ENCODE measurements at regions not wholly inside any gene's neighbourhood (a gene's known extent, or its start where the extent isn't known, plus 50 kb on each side); places are given as distances from the start of the nearest gene placed in this dataset.
A peak's percentile ranks its signal among the peaks of the same experiment; 100 is the strongest.

GRCh38 chr4:141350122-141350905 is 129.6 kb downstream of the ZNF330 start:
- H3K4me3 Mint-ChIP-seq (ENCODE audit: low read depth, unreplicated experiment), result peak overlapping the region; percentile 32
- BruUV-seq (replicated peaks), result no TSS peak
- TF ChIP-seq CTCF (IDR thresholded peaks at IDR 0.05; ENCODE audit: unreplicated experiment), result no peak
- intact Hi-C loops (cut with micrococcal nuclease; ENCODE audit: unreplicated experiment), result no loop called here
- no peaks in the 10 kb centered on the region for H3K27me3 Mint-ChIP-seq (ENCODE audit: unreplicated experiment)
- peaks cover 6% of the 10 kb centered on the region for H3K36me3 Mint-ChIP-seq (ENCODE audit: insufficient read depth, unreplicated experiment)
- peak; percentile 75 for DNase-seq
- H3K27ac Mint-ChIP-seq (ENCODE audit: unreplicated experiment), result peak overlapping the region; percentile 92
- peaks cover 4% of the 10 kb centered on the region for H3K9me3 Mint-ChIP-seq (ENCODE audit: low read depth, unreplicated experiment)
- peaks cover 58% of the 10 kb centered on the region for H3K4me1 Mint-ChIP-seq (ENCODE audit: low read depth, unreplicated experiment)
- CTCF ChIA-PET, result interaction anchor here (0.9 to 1.1 kb wide), 3 partner anchors 18 to 259 kb away, joined by 3 to 5 read pairs (median 4); no protein-coding TSS in a partner anchor

GRCh38 chr4:141352331-141352730 is 131.6 kb downstream of the ZNF330 start:
- Mint-ChIP-seq H3K4me3 (ENCODE audit: low read depth, unreplicated experiment) (peak overlapping the region; percentile 32), H3K36me3 (ENCODE audit: insufficient read depth, unreplicated experiment) (peaks cover 6% of the 10 kb centered on the region), H3K27ac (ENCODE audit: unreplicated experiment) (peak overlapping the region; percentile 73), H3K4me1 (ENCODE audit: low read depth, unreplicated experiment) (peaks cover 58% of the 10 kb centered on the region), H3K9me3 (ENCODE audit: low read depth, unreplicated experiment) (peaks cover 4% of the 10 kb centered on the region), H3K27me3 (ENCODE audit: unreplicated experiment) (no peaks in the 10 kb centered on the region)
- BruUV-seq (replicated peaks), result no TSS peak
- DNase-seq, result no peak
- CTCF ChIA-PET, result no interaction called here
- intact Hi-C loops (cut with micrococcal nuclease; ENCODE audit: unreplicated experiment), result loop anchor here (1.0 kb wide), 1 partner anchor 19 kb away; no protein-coding TSS in a partner anchor
- no peak for TF ChIP-seq CTCF (IDR thresholded peaks at IDR 0.05; ENCODE audit: unreplicated experiment)

GRCh38 chr4:141352909-141353525 is 132.3 kb downstream of the ZNF330 start:
- TSS peak; percentile 88 for BruUV-seq (replicated peaks)
- Mint-ChIP-seq H3K9me3 (ENCODE audit: low read depth, unreplicated experiment) (peaks cover 4% of the 10 kb centered on the region), H3K27me3 (ENCODE audit: unreplicated experiment) (no peaks in the 10 kb centered on the region), H3K4me1 (ENCODE audit: low read depth, unreplicated experiment) (peaks cover 57% of the 10 kb centered on the region), H3K27ac (ENCODE audit: unreplicated experiment) (peak overlapping the region; percentile 73), H3K4me3 (ENCODE audit: low read depth, unreplicated experiment) (peak overlapping the region; percentile 32), H3K36me3 (ENCODE audit: insufficient read depth, unreplicated experiment) (peaks cover 6% of the 10 kb centered on the region)
- TF ChIP-seq CTCF (IDR thresholded peaks at IDR 0.05; ENCODE audit: unreplicated experiment), result no peak
- CTCF ChIA-PET, result interaction anchor here (0.6 kb wide), 1 partner anchor 799 kb away, joined by 6 read pairs; no protein-coding TSS in a partner anchor
- DNase-seq, result no peak
- intact Hi-C loops (cut with micrococcal nuclease; ENCODE audit: unreplicated experiment), result loop anchor here (1.0 kb wide), 1 partner anchor 18 kb away; no protein-coding TSS in a partner anchor

GRCh38 chr4:141356321-141356962 is 135.7 kb downstream of the ZNF330 start:
- H3K27ac Mint-ChIP-seq (ENCODE audit: unreplicated experiment), result no peak overlapping the region
- CTCF ChIA-PET, result no interaction called here

More at GRCh38 chr4:141356321-141356962, 135.7 kb downstream of the ZNF330 start:
- BruUV-seq (replicated peaks), result no TSS peak
- intact Hi-C loops (cut with micrococcal nuclease; ENCODE audit: unreplicated experiment), result no loop called here
- H3K4me1 Mint-ChIP-seq (ENCODE audit: low read depth, unreplicated experiment), result peaks cover 34% of the 10 kb centered on the region
- no peaks in the 10 kb centered on the region for H3K27me3 Mint-ChIP-seq (ENCODE audit: unreplicated experiment)
- no peak overlapping the region for H3K4me3 Mint-ChIP-seq (ENCODE audit: low read depth, unreplicated experiment)
- no peak for DNase-seq
- H3K36me3 Mint-ChIP-seq (ENCODE audit: insufficient read depth, unreplicated experiment), result peaks cover 6% of the 10 kb centered on the region
- TF ChIP-seq CTCF (IDR thresholded peaks at IDR 0.05; ENCODE audit: unreplicated experiment), result no peak
- H3K9me3 Mint-ChIP-seq (ENCODE audit: low read depth, unreplicated experiment), result peaks cover 8% of the 10 kb centered on the region

All from Calu3 (cell line).